ENCODE measurements at regions not wholly inside any gene's neighbourhood (a gene's known extent, or its start where the extent isn't known, plus 50 kb on each side); places are given as distances from the start of the nearest gene placed in this dataset.
"Not testable (repeated sequence)": the region's sequence is repeated elsewhere in the genome, so short reads cannot be mapped to it uniquely, and the experiment has no call there.

DNA sequence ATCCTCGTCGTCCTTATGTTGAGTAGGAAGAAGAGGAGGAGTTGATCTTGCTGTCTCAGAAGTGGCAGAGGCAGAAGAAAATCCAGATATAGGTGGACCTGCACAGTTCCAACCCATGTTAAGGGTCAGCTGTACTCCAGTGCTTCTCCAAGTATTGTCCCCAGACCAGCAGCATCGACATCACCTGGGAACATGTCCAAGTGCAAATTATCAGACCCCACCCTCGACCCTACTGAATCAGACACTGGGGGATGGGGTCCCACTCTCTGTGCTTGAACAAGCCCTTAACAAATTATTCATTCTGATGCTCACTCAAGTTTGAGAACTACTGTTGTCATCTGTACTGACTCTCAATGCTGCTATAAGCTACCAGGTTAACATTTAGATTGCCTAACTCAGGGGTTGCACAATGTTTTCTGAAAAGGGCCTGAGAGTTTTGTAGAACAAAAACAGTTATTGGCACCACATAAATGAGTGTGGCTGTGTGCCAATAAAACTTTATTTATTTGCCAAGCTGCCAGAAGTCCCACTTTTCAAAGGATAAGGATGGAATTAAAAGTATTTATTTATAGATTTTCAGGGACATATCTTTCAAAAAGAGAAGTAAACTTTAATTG, 226.7 kb upstream of the IPO5 start:
- peak; percentile 19 for DNase-seq

DNA sequence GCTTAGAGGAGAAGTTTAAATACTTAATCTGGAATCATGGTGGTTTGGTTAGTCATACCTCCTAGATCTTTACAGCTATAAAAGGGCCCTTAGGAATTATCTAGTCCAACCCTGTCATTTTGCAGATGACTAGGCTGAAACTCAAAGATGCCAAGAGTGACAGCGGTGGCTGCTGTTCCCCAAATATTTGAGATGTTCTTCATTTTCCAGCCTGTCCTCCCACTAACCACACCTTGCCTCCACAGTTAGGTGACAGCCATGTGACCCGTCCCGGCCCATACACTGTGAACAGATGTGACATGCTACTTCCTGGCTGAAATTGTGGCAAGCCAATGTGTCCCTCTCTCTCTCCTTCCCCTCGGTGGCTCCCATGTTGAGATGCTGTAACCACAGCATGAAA, 225.5 kb upstream of the IPO5 start:
- DNase-seq: no peak

DNA sequence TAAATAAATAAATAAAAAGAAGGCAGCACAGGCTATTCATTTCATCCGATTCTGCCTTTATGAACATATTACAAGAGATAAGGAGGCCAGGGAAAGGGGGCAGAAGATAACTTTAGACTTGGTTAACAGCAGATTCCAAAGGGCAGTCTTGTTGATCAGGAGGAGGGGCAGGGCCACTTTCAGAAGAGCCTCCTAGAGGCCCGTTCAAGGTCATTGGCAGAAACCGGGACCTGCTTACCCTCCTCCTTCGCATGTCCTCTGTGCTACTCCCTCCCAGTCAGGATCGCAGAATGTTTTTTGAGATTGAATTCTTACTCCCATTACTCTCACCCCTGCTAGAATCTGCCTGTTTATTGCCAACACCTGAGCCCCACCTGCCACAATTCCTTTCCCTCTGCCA, 217.0 kb upstream of the IPO5 start:
- DNase-seq: no peak

DNA sequence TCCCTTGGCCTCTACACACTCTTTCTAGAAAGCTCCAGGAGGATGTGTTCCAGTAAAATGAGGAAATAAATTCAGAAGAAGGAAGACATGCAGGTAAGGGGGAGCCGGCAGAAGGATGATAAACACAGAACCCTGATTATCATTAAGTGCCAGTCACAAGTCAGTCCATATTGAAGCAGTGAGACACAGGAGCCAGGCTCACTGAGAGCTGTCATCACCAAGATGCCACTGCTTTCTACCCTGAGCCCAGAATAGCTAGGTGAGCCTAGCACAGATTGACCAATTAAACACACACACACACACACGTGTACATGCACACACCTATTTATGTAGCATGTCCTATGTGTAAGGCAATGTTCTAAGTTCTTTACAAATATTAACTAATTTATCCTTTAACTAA, 211.4 kb upstream of the IPO5 start:
- no peak for DNase-seq

DNA sequence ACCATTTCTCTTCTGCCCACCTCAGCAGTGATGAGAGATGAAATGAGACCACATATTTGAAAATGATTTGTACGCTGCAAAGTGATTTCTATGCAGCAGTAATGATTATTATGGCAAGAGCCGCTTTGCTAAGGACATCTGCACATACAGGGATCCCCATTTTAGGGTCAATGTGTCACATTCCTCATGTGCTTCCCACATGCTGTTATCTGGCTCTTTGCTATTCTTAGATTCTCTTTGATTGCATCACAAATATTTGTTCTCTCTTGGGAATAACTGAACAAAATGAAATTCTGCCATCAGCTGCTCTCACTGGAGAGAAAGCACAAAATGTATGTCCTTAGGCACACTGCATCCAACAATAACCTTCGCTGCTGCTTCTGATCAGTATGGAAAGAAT, 209.5 kb upstream of the IPO5 start:
- no peak for DNase-seq

DNA sequence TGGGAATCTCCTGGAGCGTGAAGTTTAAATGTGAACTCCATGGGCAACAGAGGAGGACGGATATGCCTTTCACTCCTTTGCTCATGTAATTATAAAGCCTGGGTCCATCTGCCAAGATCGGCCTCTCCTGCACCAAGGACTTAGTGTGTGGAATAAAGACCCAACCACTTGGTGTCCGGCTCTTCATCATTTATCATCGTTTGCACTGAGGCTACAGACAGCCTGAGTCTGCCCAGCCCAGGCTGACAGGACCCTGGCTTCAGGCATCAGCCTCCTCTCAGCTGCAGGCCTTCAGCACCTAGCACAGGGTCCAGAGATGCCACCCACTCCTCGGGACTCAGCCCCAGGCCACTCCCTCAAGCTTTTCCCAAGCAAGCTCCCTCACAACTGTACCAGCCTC, 206.8 kb upstream of the IPO5 start:
- DNase-seq: no peak

DNA sequence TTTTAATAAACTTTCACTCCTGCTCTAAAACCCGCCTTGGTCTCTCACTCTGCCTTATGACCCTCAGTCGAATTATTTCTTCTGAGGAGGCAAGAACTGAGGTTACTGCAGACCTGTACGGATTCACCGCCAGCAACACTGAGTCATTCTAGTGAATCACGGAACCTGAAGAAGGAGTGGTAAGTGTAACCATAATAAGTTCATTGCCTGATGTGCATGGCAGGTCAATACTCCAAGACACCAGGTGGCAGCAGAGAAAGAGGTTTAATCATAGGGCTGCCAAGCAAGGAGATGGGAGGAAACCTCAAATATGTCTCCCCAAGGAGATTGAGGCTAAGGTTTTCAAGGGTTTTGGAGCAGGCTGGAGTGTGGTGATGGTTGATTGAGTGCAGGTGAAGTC, 204.3 kb upstream of the IPO5 start:
- DNase-seq: no peak

DNA sequence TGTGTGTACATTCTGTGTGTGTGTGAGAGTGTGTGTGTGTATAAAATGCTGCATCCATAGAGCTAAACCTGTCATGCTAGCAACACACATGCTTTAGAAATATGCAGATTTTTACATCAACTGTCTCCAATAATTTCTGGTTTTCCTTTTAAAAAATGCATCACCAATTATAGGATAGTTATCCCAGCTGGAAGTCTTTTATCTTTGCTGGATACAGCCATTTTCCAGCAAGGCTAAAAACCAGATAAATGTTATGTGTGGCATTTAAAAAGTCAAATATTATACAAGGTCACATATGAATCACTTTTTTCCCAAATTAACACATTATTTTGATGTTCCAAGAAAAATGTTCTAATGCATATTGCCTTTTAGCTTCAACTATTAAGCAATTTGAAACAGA, 202.0 kb upstream of the IPO5 start:
- no peak for DNase-seq

DNA sequence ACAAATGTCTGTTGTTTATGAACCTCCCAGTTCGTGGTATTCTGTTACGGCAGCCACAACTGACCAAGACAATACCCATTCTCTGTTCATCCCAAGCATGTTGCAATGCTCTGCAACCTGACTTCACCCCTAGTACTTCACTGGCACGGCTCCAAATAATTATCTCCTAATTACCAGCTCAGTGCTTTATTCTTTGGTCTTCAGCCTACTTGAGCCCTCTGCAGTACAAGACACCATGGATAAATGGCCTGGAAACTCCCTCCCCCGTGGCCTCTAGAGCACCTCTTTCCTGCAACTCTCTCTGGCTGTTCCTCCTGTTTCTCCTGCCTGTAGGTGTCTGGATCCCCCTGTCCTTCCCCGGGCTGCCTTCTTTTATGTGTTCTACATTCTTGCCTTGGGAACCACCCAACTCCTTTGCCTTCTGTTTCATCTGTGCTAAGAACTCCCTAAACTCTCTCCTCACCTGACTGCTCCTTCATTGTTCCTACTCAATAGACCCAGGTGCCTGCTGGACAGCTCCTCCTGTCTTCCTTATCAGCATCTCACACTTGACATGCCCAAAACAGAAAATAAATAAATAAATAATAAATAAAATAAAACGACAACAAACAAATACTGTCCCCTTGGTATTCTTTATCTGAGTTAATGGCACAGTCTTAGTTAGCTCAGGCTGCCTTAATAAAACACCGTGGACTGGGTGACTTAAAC, 200.4 kb upstream of the IPO5 start:
- DNase-seq: no peak

DNA sequence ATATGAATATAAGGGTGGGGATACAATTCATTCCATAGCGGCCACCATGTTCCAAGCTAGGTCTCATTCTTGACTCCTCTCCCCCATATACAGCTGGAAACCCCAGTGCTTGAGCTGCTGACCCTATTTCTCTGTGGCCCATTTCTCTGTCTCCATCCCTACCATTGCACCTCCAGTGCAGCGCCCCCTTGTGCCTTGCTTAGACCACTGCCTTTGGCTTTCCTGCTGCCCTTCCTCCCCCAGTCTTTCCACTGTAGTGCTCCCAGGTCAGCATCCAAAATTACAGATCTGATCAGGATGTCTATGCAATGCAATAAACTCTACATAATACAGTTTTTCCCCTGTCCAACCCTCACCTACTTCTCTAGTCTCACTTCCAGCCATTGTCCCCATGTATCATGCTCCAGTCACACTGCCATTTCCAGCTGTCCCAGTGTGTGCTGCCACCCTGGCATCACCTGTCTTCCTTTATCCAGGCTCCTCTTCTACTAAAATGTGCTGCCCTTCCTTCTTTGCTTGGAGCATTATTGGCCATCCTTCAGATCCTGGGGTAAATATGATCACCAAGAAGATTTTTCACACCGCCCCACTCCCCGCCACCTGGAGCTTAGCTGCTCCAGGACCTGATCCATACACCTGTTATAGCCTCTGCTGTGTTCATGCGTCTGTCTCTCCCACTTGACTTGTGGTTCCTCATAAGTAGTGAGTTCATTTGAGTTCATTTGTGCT, 199.4 kb upstream of the IPO5 start:
- DNase-seq: no peak

DNA sequence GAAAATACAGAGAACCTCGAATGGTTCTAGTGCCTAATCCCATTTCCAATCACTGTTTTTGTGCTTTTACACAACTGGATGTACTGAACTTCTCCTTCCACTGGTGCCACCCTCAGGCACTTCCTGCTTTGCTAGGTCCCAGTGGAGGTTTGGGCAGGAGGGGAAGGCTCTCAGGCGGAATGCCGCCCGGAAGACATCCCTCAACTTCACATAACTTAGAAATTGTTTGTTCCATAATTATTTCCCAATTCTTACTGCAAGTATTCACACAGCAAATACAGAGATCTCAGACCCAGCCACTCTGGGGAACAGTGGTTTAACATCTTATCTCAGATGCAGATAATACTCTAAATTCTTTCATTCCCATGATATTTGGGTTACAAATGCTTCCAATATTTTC, 195.7 kb upstream of the IPO5 start:
- DNase-seq: no peak

DNA sequence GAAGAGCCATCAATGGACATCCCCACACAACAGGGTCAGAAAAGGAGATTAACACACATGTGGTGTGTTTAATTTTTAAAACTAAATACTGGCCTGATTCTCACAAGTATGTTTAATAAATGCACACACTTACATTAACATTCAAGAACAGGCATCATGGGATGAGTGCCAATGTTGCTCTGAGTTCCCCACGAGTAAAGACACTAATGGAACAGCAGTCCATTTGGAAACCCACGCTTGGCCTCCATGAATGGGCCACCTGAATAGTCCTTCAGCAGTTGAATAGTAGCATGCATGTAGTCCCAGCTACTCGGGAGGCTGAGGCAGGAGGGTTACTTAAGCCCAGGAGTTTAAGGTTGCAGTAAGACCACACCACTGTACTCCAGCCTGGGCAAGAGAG, 195.2 kb upstream of the IPO5 start:
- no peak for DNase-seq

DNA sequence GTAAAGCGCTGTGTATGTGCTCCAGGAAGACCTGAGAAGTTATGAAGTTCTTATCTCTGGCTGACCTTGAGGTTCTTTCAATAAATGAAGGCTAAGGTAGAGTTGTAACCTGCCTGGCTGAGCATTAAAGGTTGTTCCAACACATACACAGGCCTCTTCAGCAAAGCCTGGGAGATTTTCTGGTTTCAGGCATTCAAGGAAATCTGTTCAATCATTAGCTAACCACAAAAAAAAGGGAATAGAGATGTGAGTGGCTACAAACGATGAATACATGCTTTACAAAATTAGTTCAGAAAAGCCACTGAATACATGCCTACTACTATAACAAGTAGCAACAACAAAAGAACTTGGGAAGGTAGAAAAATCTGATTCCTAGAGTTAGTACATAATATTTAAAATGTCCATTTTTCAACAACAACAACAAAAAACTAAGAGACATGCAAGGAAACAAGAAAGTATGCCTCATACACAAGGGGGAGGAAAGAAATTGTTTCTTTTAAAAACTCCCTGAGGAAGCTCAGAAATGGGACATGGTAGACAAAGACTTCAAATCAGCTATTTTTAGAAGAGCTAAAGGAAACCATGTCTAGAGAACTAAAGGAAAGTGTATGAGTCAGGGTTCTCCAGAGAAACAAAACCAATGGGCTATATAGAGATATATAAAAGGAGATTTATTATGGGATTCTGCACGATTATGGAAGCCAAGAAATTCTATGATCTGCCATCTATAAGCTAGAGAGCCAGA, 191.5 kb upstream of the IPO5 start:
- no peak for DNase-seq

DNA sequence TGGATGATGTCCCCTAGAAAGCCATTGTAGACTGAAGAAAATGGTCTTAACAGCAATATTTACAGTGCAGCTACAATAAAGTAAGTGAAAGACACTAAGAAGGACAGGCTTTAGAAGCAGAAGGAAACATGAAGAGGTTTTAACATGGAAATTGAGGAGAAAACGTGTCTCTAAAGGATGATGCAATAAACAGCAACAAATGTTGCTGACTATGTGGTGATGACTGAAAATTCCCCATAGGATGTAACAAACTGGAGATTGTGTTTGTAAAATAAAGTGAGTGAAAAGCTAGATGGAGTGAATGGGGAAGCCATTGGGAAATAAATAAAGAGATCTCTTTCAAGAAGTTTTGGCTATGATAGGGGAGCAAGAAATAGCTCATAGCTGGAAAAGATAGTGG, 186.7 kb upstream of the IPO5 start:
- no peak for DNase-seq

DNA sequence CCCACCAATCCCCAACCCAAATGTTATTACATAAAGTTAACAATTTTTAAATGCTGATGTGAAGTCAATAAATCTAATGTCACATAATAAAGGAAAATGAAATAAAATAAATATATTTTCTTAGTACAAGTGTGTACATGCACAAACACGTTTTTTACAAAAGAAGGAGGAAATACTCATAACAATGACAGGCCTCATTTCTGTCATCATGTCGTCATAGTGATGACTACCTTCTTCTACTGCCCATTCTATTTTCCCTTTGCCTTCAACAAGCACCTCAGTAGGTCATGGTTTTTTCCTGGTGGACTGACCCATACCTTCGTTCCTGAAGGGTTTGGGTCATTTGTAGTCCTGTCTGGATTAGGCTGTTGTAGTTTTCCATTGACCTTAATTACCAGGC, 185.3 kb upstream of the IPO5 start:
- no peak for DNase-seq

DNA sequence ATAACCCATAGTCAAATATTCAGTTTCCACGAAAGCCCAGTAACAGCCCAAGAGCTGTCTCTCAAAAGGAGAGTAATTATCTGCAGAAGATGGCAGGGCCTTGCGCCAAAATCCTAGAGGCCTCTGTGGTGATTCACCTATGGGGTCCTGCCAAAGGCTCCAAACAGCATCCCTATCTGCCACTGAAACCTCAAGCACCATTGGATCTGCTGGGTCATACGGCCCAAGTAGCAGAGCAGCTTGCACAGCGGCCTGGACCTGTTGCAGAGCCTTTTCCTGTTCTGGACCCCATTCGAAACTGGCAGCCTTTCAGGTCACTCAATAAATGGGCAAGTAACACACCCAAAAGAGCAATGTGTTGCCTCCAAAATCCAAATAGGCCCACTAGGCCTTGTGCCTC, 183.2 kb upstream of the IPO5 start:
- not testable (repeated sequence) for DNase-seq

DNA sequence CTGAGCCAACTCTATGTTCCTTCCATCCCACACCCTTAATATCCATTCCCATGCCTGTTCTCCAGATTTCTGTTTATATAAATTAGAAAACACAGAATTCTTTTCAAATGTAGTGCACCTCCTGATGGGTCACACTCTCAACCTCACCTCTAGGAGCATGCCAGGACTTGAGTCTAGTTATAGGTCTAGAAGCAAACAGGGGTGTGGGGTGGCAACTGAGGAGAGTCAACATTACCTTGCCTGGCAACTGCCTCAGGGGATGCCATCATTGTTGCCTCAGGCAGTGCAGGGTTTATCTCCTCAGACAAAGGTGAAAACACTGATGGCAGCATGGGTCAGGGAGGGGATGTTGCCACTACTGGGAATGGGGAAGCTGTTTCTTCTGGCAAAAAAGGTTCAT, 181.0 kb upstream of the IPO5 start:
- not testable (repeated sequence) for DNase-seq

DNA sequence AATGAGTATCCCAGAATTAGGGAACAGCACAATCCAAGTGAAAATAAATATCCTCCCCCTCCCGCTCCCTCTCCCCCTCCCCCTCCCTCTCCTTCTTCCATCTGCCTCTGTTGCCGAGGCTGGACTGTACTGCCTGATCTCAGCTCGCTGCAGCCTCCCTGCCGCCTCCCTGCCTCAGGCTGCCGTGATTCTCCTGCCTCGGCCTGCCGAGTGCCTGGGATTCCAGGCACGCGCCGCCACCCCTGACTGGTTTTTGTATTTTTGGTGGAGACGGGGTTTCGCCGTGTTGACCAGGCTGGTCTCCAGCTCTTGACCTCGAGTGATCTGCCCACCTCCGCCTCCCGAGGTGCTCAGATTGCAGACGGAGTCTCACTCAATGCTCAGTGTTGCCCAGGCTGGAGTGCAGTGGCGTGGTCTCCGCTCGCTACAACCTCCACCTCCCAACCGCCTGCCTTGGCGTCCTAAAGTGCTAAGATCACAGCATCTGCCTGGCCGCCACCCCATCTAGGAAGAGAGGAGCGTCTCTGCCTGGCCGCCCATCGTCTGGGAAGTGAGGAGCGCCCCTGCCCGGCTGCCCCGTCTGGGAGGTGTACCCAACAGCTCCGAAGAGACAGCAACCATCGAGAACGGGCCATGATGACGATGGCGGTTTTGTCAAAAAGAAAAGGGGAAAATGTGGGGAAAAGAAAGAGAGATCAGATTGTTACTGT, 178.9 kb upstream of the IPO5 start:
- DNase-seq: not testable (repeated sequence)

DNA sequence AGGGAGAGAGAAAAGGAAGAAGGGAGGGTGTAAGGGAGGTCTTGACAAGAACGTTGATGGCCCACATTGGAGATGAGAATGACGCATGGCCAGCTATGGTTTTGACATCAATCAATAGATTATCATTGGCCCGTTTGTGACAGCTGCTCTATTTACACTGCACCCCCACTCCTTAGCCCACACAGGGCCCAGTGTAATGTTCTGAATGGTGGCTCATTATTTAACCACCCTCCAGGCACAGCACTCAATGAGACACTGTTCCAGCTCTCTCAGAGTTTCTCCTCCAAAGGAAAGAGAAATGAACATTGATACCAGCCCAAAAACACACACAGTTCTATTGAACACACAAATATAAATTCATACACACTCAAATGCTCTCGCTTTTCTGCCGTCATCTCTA, 173.0 kb upstream of the IPO5 start:
- peak; percentile 19 for DNase-seq

DNA sequence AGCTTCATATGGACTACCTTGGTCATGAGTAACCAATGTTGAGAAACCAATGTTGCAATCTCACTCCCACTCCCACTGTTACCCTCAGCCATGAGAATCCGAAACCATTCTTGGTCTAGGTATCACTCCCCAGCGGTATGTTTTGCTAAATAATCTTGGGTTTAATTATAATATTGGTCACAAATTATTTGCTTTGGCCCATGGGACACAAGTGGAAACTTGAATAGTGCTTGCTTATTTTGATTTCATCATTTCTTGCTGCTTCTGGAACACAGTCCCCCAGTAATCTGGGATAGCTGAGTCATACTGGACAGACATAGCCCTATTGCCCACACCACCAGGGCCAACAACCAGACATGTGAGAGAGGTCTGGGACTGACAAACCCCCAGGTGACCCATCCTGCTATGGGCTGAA, 171.6 kb upstream of the IPO5 start:
- DNase-seq: no peak

DNA sequence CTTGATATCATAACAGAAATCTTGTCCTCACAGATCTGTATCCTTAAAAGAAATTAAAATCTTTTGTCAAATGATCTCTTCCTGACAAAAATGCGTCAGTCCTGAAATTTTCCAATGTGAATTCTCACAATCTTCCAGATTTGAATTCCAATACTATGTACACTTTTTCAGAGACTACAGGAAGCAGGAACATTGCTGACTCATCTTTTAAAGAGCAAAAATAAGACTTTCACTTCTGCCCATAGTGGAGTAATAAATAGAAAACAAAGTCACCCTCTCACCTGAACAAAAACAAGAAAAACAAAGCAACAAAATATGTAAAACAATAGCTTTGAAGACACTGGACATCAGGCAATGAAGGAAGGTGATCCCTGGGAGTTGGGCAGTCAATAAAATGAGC, 167.0 kb upstream of the IPO5 start:
- no peak for DNase-seq

DNA sequence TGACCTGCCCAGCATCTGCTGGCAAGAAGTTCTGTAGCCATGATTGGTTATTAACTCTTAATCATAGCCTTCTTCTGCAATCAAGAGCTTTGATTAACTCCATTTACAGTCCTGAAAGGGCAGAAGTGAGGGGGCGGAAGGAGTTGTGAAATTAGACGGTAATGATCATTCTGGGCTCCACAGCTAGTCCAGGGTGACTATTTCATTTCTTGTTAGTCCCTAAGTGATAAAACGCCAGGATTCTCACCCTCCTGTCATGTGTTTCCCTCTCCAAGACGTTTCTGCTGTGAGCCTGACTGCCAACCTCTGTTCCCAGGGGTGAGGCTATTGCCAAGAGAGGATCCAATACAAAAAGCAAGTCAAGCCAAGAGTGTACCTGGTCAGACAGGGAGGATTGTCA, 155.9 kb upstream of the IPO5 start:
- no peak for DNase-seq
